Chondrocyte (in vitro differentiated cells): ENCODE measurements at regions not wholly inside any gene's neighbourhood (a gene's known extent, or its start where the extent isn't known, plus 50 kb on each side); places are given as distances from the start of the nearest gene placed in this dataset.

ENCODE experiments used
- DNase-seq: peaks from one replicate; pipeline ENCODE4 v3.0.0; 2021; ENCODE audit warnings: mixed read lengths, low spot score
- H3K27ac Mint-ChIP-seq: one replicate; pipeline ENCODE4 v1.8.0; 2021; ENCODE audit warnings: mild to moderate bottlenecking, moderate library complexity, mixed read lengths; ENCODE audit not compliant: unreplicated experiment
- H3K27me3 Mint-ChIP-seq: 2 replicates; pipeline ENCODE4 v1.8.0; 2021; ENCODE audit warnings: low read depth, mixed read lengths
- H3K36me3 Mint-ChIP-seq: 2 replicates; pipeline ENCODE4 v1.8.0; 2021; ENCODE audit warnings: low read depth, mixed read lengths
- H3K4me1 Mint-ChIP-seq: 2 replicates; pipeline ENCODE4 v1.8.0; 2021; ENCODE audit warnings: low read depth, mild to moderate bottlenecking, mixed read lengths
- H3K4me3 Mint-ChIP-seq: one replicate; pipeline ENCODE4 v1.8.0; 2021; ENCODE audit warnings: mild to moderate bottlenecking, moderate library complexity, mixed read lengths; ENCODE audit not compliant: unreplicated experiment
- H3K9me3 Mint-ChIP-seq: 2 replicates; pipeline ENCODE4 v1.8.0; 2021; ENCODE audit warnings: low read depth, mixed read lengths
- TF ChIP-seq, protein P1 (sequence below): fragments of 200-600 bp; sonication (generic); IDR thresholded peaks from 2 replicates; pipeline ENCODE4 v1.5.0; 2021; ENCODE audit warnings: antibody characterized with exemption, mild to moderate bottlenecking, moderate library complexity

DNA sequence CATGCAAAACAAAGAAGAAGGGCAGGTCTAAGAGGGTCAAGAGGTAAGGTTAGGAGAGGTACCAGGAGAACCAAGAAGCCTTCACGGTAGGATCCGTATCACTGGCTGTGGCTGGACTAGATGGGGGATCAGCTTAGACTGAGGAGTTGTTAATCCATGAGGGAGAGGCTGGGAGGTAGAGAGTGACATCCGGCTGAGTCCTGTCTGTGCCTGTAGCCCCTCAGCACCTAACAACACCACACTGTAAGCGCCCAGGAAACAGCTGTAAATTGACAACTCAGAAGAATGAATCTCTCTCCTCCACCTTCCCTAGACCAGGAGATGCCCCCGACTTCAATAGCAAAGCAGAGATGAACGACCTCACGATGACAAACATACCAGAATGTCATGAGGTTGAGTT is 199.4 kb upstream of the RPL38 start:
- H3K36me3 Mint-ChIP-seq: no peaks in the 10 kb centered on the region
- TF ChIP-seq, protein P1, sequence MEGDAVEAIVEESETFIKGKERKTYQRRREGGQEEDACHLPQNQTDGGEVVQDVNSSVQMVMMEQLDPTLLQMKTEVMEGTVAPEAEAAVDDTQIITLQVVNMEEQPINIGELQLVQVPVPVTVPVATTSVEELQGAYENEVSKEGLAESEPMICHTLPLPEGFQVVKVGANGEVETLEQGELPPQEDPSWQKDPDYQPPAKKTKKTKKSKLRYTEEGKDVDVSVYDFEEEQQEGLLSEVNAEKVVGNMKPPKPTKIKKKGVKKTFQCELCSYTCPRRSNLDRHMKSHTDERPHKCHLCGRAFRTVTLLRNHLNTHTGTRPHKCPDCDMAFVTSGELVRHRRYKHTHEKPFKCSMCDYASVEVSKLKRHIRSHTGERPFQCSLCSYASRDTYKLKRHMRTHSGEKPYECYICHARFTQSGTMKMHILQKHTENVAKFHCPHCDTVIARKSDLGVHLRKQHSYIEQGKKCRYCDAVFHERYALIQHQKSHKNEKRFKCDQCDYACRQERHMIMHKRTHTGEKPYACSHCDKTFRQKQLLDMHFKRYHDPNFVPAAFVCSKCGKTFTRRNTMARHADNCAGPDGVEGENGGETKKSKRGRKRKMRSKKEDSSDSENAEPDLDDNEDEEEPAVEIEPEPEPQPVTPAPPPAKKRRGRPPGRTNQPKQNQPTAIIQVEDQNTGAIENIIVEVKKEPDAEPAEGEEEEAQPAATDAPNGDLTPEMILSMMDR: no peak
- H3K9me3 Mint-ChIP-seq: no peaks in the 10 kb centered on the region
- peak; percentile 1 for DNase-seq
- no peak overlapping the region for H3K4me3 Mint-ChIP-seq
- no peaks in the 10 kb centered on the region for H3K4me1 Mint-ChIP-seq
- H3K27ac Mint-ChIP-seq: no peak overlapping the region
- peaks cover 43% of the 10 kb centered on the region for H3K27me3 Mint-ChIP-seq

DNA sequence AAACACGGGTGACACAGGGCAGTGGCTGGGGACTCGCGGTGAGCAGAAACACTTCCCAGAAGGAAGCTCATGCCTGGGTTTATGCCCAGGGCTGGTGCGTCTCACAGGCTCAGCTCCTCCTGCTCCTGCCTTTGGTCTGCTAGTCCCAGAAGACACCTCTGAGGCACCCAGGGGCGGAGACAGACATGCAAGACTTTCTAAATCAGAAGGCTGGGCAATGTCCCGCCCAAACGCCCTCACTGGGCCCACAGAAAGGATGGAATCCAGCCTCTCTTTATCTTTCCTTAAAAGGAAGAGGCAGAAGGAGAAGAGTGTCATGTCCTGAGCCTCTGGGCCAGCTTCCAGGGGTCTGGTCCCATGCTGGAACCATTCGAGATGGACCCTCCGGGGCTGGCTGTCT is 197.7 kb upstream of the RPL38 start:
- no peaks in the 10 kb centered on the region for H3K9me3 Mint-ChIP-seq
- H3K36me3 Mint-ChIP-seq: no peaks in the 10 kb centered on the region
- H3K27ac Mint-ChIP-seq: no peak overlapping the region
- no peaks in the 10 kb centered on the region for H3K4me1 Mint-ChIP-seq
- H3K27me3 Mint-ChIP-seq: peaks cover 51% of the 10 kb centered on the region
- peak; percentile 60 for DNase-seq
- H3K4me3 Mint-ChIP-seq: no peak overlapping the region
- TF ChIP-seq, protein P1: no peak

DNA sequence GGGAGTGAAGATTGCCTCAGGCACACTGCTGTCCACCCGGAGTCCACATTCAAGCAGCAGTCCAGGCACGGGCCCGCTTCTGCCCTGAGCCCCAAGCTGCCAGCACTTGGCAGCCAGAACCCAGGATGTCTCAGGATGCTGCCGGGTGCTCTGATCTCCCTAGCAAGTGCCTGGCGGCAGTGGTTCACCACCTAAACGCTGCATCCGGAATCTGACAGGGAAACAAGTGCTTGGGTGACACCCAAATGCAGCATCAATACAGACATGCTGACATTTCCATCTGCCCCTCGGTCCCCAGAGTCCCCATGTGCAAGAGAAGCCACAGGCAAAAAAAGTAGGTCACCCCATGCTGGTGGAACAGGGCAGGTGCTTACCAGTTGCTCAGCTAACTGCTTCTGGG is 197.1 kb upstream of the RPL38 start:
- Mint-ChIP-seq H3K4me1 (no peaks in the 10 kb centered on the region), H3K36me3 (no peaks in the 10 kb centered on the region), H3K27me3 (peaks cover 56% of the 10 kb centered on the region), H3K9me3 (no peaks in the 10 kb centered on the region), H3K27ac (no peak overlapping the region), H3K4me3 (no peak overlapping the region)
- no peak for DNase-seq
- TF ChIP-seq, protein P1: no peak

DNA sequence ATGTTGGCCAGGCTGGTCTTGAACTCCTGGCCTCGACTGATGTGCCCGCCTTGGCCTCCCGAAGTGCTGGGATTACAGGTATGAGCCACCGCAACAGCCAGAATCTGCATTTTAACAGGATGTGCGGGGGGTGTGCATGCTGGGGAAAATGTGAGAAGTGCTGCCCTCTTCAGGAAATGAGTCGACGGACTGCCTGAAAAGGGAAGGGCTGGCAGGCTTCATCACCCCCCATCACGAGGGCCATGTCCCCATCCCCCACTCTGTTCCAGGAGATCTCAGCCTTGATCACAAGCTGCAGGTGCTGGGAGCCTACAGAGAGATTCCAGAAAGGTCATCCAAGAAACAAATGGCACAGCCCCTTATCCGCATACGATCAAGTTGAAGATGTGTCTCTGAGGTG is 195.3 kb upstream of the RPL38 start:
- no peaks in the 10 kb centered on the region for H3K36me3 Mint-ChIP-seq
- H3K9me3 Mint-ChIP-seq: no peaks in the 10 kb centered on the region
- no peaks in the 10 kb centered on the region for H3K4me1 Mint-ChIP-seq
- TF ChIP-seq, protein P1: peak; percentile 51
- DNase-seq: peak; percentile 49
- no peak overlapping the region for H3K4me3 Mint-ChIP-seq
- peaks cover 63% of the 10 kb centered on the region for H3K27me3 Mint-ChIP-seq
- H3K27ac Mint-ChIP-seq: no peak overlapping the region

DNA sequence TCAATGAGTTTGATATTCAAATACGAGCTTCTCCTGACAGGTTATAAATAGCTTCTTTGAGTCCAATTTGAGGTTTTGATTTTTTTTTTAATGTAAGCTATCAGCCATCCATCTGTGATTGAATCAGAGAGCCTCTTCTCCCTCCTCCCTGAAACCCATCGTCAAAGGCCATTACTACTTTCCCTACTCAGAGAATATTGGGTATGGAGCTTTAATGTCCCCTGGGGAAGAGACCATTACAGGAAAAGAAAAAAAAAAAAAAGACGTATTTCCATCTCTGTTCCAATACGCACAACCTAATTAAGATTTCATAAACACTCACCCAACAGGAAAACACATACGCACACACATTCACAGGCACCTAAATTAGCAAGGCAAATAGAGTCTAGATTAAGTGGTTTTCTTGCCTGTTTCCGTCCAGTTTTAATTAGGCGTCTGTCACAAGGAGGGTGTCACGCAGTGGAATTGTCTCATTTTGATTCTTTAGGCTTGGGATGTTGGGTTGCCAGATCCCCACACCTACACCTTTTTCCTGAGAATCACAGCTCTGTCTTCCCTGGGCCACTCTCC is 194.3 kb upstream of the RPL38 start:
- no peaks in the 10 kb centered on the region for H3K9me3 Mint-ChIP-seq
- H3K27me3 Mint-ChIP-seq: peaks cover 64% of the 10 kb centered on the region
- no peak overlapping the region for H3K4me3 Mint-ChIP-seq
- no peaks in the 10 kb centered on the region for H3K36me3 Mint-ChIP-seq
- TF ChIP-seq, protein P1: no peak
- no peaks in the 10 kb centered on the region for H3K4me1 Mint-ChIP-seq
- no peak overlapping the region for H3K27ac Mint-ChIP-seq
- DNase-seq: no peak
